ENCODE measurements at regions not wholly inside any gene's neighbourhood (a gene's known extent, or its start where the extent isn't known, plus 50 kb on each side); places are given as distances from the start of the nearest gene placed in this dataset.
A peak's percentile ranks its signal among the peaks of the same experiment; 100 is the strongest.

GRCh38 chr22:27512283-27512761 is 289.2 kb downstream of the MN1 start:
- no peak overlapping the region for H2AK5ac ChIP-seq (ENCODE audit: low read depth, low read length)
- H4K5ac ChIP-seq (ENCODE audit: insufficient read length, low read depth, low read length): no peak overlapping the region
- H3K9me3 ChIP-seq (ENCODE audit: insufficient read depth in 2 of 2, low read depth in 1 of 2, low read length in 1 of 2): no peaks in the 10 kb centered on the region
- H3K14ac ChIP-seq (ENCODE audit: insufficient read length): no peak overlapping the region
- H3K4me2 ChIP-seq (ENCODE audit: insufficient read depth in 1 of 2, low read depth in 2 of 2, low read length in 2 of 2): no peak overlapping the region
- H3K9ac ChIP-seq (replicated peaks in 1 of 4; ENCODE audit: extremely low read depth in 1 of 4, low read depth in 3 of 4, low read length in 3 of 4): no peak overlapping the region
- DNase-seq (ENCODE audit: low read depth in 1 of 2, low spot score in 2 of 2) (no peak), FAIRE-seq (no peak)
- H3K18ac ChIP-seq (ENCODE audit: extremely low read depth, low read length): no peak overlapping the region
- no peak overlapping the region for H4K8ac ChIP-seq (ENCODE audit: extremely low read depth, insufficient read depth, low read length)
- no peak overlapping the region for H3K56ac ChIP-seq (replicated peaks; ENCODE audit: insufficient read length, low read depth, low read length)
- no peaks in the 10 kb centered on the region for H3K79me2 ChIP-seq (ENCODE audit: control insufficient read depth in 1 of 2, insufficient read depth in 2 of 2, low read length in 2 of 2)
- peaks cover 0 to 5% (median 2%) of the 10 kb centered on the region in 4 experiments; a peak in 2 of 7 replicates for H3K27me3 ChIP-seq (replicated peaks in 1 of 4; ENCODE audit: control insufficient read depth in 3 of 4, extremely low read depth in 1 of 4, insufficient read depth in 3 of 4, low read length in 3 of 4)
- no peaks in the 10 kb centered on the region for H4K20me1 ChIP-seq (replicated peaks in 1 of 2; ENCODE audit: control insufficient read depth in 1 of 2, insufficient read depth in 2 of 2, low read length in 2 of 2)
- no peak overlapping the region for H2BK120ac ChIP-seq (replicated peaks; ENCODE audit: low read depth, low read length)
- ChIA-PET POLR2A (ENCODE audit: partially characterized antibody) (no interaction called here), CTCF (ENCODE audit: partially characterized antibody) (interaction anchor here (0.6 kb wide), 1 partner anchor 847 kb away, joined by 3 read pairs; no protein-coding TSS in a partner anchor)
- H3K27ac ChIP-seq (ENCODE audit: low read depth, low read length): no peak overlapping the region
- H2BK5ac ChIP-seq (ENCODE audit: low read depth, low read length): peak overlapping the region; percentile 49
- no peaks in the 10 kb centered on the region; the same call in 1 of the 2 replicates for H3K23me2 ChIP-seq (ENCODE audit: low read depth, low read length)
- H3K23ac ChIP-seq (ENCODE audit: insufficient read length): no peak overlapping the region
- no peak overlapping the region for H3K4ac ChIP-seq (replicated peaks; ENCODE audit: insufficient read length, low read depth, low read length)
- H3K4me3 ChIP-seq (ENCODE audit: extremely low read depth in 1 of 4, insufficient read depth in 2 of 4, low read depth in 3 of 4, low read length in 4 of 4): no peak overlapping the region
- H2AFZ ChIP-seq (ENCODE audit: low read length): no peak overlapping the region
- no peak overlapping the region for H2BK12ac ChIP-seq (ENCODE audit: low read depth, low read length)
- WGBS, 2 experiments (ENCODE audit: extremely low coverage in 1 of 2, insufficient coverage in 1 of 2, insufficient read length in 1 of 2, insufficient replicate concordance in 2 of 2, low coverage in 1 of 2, low lambda C conversion rate in 2 of 2, missing lambda C conversion rate in 1 of 2): 92% methylated on average over 13 of the region's 13 CpGs; no CpG with 5 or more reads in 1 of the 2 experiments
- peak overlapping the region; percentile 21; the same call in 1 of the 2 replicates for H2BK15ac ChIP-seq (ENCODE audit: low read length)
- no peak overlapping the region for H2BK20ac ChIP-seq (ENCODE audit: low read length)
- H3K4me1 ChIP-seq (replicated peaks in 1 of 4; ENCODE audit: control insufficient read depth in 3 of 4, insufficient read depth in 4 of 4, low read length in 3 of 4): no peaks in the 10 kb centered on the region
- H4K91ac ChIP-seq (replicated peaks; ENCODE audit: insufficient read length, low read length): no peak overlapping the region
- no peak for TF ChIP-seq PHF8 (conservative IDR thresholded peaks at IDR 0.05; ENCODE audit: low read depth, low read length)
- no peaks in the 10 kb centered on the region for H3K36me3 ChIP-seq (ENCODE audit: control insufficient read depth in 2 of 4, insufficient read depth in 4 of 4, low read length in 3 of 4)
- H3K79me1 ChIP-seq (ENCODE audit: low read depth, low read length): no peaks in the 10 kb centered on the region

Data from H1 (cell line).